ENCODE measurements at regions not wholly inside any gene's neighbourhood (a gene's known extent, or its start where the extent isn't known, plus 50 kb on each side); places are given as distances from the start of the nearest gene placed in this dataset.
"Not testable (repeated sequence)": the region's sequence is repeated elsewhere in the genome, so short reads cannot be mapped to it uniquely, and the experiment has no call there.

GRCh38 chr1:244106837-244107493 is 55.9 kb downstream of the ZBTB18 start:
- DNase-seq = no peak

GRCh38 chr1:244111027-244111426 is 59.9 kb downstream of the ZBTB18 start:
- no peak for DNase-seq

GRCh38 chr1:244112041-244112440 is 61.0 kb downstream of the ZBTB18 start:
- no peak for DNase-seq

- no peak for DNase-seq
Measured at GRCh38 chr1:244112636-244113035, 61.6 kb downstream of the ZBTB18 start.

- no peak for DNase-seq
Measured at GRCh38 chr1:244113532-244114320, 62.6 kb downstream of the ZBTB18 start.

- no peak for DNase-seq
Measured at GRCh38 chr1:244114892-244115291, 63.8 kb downstream of the ZBTB18 start.

GRCh38 chr1:244116946-244117345 is 65.9 kb downstream of the ZBTB18 start:
- no peak for DNase-seq

- DNase-seq = no peak
Measured at GRCh38 chr1:244118109-244118761, 67.2 kb downstream of the ZBTB18 start.

GRCh38 chr1:244128591-244129383 is 77.7 kb downstream of the ZBTB18 start:
- no peak for DNase-seq

- DNase-seq = no peak
Measured at GRCh38 chr1:244137276-244137675, 86.2 kb downstream of the ZBTB18 start.

- DNase-seq = no peak
Measured at GRCh38 chr1:244137725-244138124, 86.6 kb downstream of the ZBTB18 start.

- no peak for DNase-seq
Measured at GRCh38 chr1:244138399-244138798, 87.3 kb downstream of the ZBTB18 start.

- DNase-seq = no peak
Measured at GRCh38 chr1:244139655-244140054, 88.6 kb downstream of the ZBTB18 start.

- DNase-seq = no peak
Measured at GRCh38 chr1:244140420-244140819, 89.3 kb downstream of the ZBTB18 start.

- DNase-seq = no peak
Measured at GRCh38 chr1:244144053-244144452, 93.0 kb downstream of the ZBTB18 start.

- DNase-seq = no peak
Measured at GRCh38 chr1:244150071-244150470, 99.0 kb downstream of the ZBTB18 start.

- DNase-seq = no peak
Measured at GRCh38 chr1:244150665-244151064, 99.6 kb downstream of the ZBTB18 start.

- DNase-seq = no peak
Measured at GRCh38 chr1:244151537-244151936, 100.5 kb downstream of the ZBTB18 start.

GRCh38 chr1:244154508-244154871 is 103.4 kb downstream of the ZBTB18 start:
- DNase-seq = no peak

- no peak for DNase-seq
Measured at GRCh38 chr1:244154872-244155531, 103.9 kb downstream of the ZBTB18 start.

- DNase-seq = peak; percentile 86
Measured at GRCh38 chr1:244155661-244156060, 104.6 kb downstream of the ZBTB18 start.

GRCh38 chr1:244156617-244157016 is 105.5 kb downstream of the ZBTB18 start:
- not testable (repeated sequence) for DNase-seq

Data from NCI-H82 (cell line).